HepG2 (cell line): ENCODE measurements at regions not wholly inside any gene's neighbourhood (a gene's known extent, or its start where the extent isn't known, plus 50 kb on each side); places are given as distances from the start of the nearest gene placed in this dataset.

Experiments used
- CBFB ChIP-seq: sonication (generic); formaldehyde crosslinking; IDR thresholded peaks from 2 replicates; pipeline ENCODE4 v1.4.0; 2020; ENCODE audit warnings: missing genetic modification reagents
- CHCHD3 ChIP-seq: sonication (generic); formaldehyde crosslinking; IDR thresholded peaks from 2 replicates; pipeline ENCODE4 v1.8.0; 2022; ENCODE audit warnings: mild to moderate bottlenecking, missing genetic modification reagents, moderate library complexity
- EED ChIP-seq: sonication (generic); formaldehyde crosslinking; IDR thresholded peaks from 2 replicates; pipeline ENCODE4 v1.5.0; 2020; ENCODE audit warnings: mild to moderate bottlenecking, missing genetic modification reagents
- FOXA3 ChIP-seq: IDR thresholded peaks from 2 replicates; pipeline ENCODE4 v1.6.1; 2016; ENCODE audit warnings: missing genetic modification reagents, missing compliant biosample characterization
- GPN1 ChIP-seq: sonication (generic); formaldehyde crosslinking; IDR thresholded peaks from 2 replicates; pipeline ENCODE4 v1.5.1; 2020; ENCODE audit warnings: missing genetic modification reagents, borderline replicate concordance
- GTF3A ChIP-seq: sonication (generic); formaldehyde crosslinking; conservative IDR thresholded peaks from 2 replicates; pipeline ENCODE4 v1.4.0; 2020; ENCODE audit warnings: mild to moderate bottlenecking, missing genetic modification reagents
- HNRNPUL1 ChIP-seq: fragments of 200-400 bp; formaldehyde crosslinking; IDR thresholded peaks from 2 replicates; pipeline ENCODE4 v1.6.1; 2017; ENCODE audit warnings: low read depth, mild to moderate bottlenecking, low read length, moderate library complexity
- MAX ChIP-seq: IDR thresholded peaks from 2 replicates; pipeline ENCODE4 v1.6.1; 2012; ENCODE audit warnings: inconsistent platforms
- NKX3-1 ChIP-seq: sonication (generic); formaldehyde crosslinking; IDR thresholded peaks from 2 replicates; pipeline ENCODE4 v1.5.0; 2020; ENCODE audit warnings: missing genetic modification reagents
- PCBP2 ChIP-seq: fragments of 200-400 bp; formaldehyde crosslinking; optimal IDR thresholded peaks from 2 replicates; pipeline ENCODE3; 2018; ENCODE audit warnings: low read length, low read depth; ENCODE audit not compliant: poor library complexity, severe bottlenecking
- PHF5A ChIP-seq: IDR thresholded peaks from one replicate; pipeline ENCODE4 v1.6.1; 2018; ENCODE audit warnings: low read depth, missing genetic modification reagents; ENCODE audit not compliant: unreplicated experiment
- RNF2 ChIP-seq: fragments of 450-650 bp; conservative IDR thresholded peaks from 2 replicates; pipeline ENCODE4 v1.6.1; 2016; ENCODE audit warnings: low read depth
- STAT5B ChIP-seq: sonication (generic); formaldehyde crosslinking; IDR thresholded peaks from 2 replicates; pipeline ENCODE4 v1.4.0; 2020; ENCODE audit warnings: missing genetic modification reagents
- ZBTB37 ChIP-seq: sonication (generic); formaldehyde crosslinking; IDR thresholded peaks from 2 replicates; pipeline ENCODE4 v1.4.0; 2020; ENCODE audit warnings: mild to moderate bottlenecking, missing genetic modification reagents
- ZFP82 ChIP-seq: sonication (generic); formaldehyde crosslinking; IDR thresholded peaks from 2 replicates; pipeline ENCODE4 v1.5.1; 2020; ENCODE audit warnings: mild to moderate bottlenecking, missing genetic modification reagents, borderline replicate concordance
- ZFP91 ChIP-seq: sonication (generic); formaldehyde crosslinking; IDR thresholded peaks from 2 replicates; pipeline ENCODE4 v1.9.0; 2022; ENCODE audit warnings: missing genetic modification reagents, mild to moderate bottlenecking, borderline replicate concordance
- ZNF12 ChIP-seq: sonication (generic); formaldehyde crosslinking; IDR thresholded peaks from 2 replicates; pipeline ENCODE4 v1.5.0; 2020; ENCODE audit warnings: missing genetic modification reagents
- ZNF33B ChIP-seq: sonication (generic); formaldehyde crosslinking; IDR thresholded peaks from 2 replicates; pipeline ENCODE4 v1.5.1; 2020; ENCODE audit warnings: mild to moderate bottlenecking, missing genetic modification reagents
- ZNF710 ChIP-seq: sonication (generic); formaldehyde crosslinking; IDR thresholded peaks from 2 replicates; pipeline ENCODE4 v1.5.0; 2020; ENCODE audit warnings: mild to moderate bottlenecking, missing genetic modification reagents, borderline replicate concordance
- ZNF737 ChIP-seq: sonication (generic); formaldehyde crosslinking; IDR thresholded peaks from 2 replicates; pipeline ENCODE4 v1.5.0; 2020; ENCODE audit warnings: missing genetic modification reagents, mild to moderate bottlenecking, borderline replicate concordance
- ZNF761 ChIP-seq: sonication (generic); formaldehyde crosslinking; conservative IDR thresholded peaks from 2 replicates; pipeline ENCODE4 v1.4.0; 2020; ENCODE audit warnings: mild to moderate bottlenecking, missing genetic modification reagents
- TF ChIP-seq, protein P1 (sequence below): sonication (generic); formaldehyde crosslinking; IDR thresholded peaks from 2 replicates; pipeline ENCODE4 v1.4.0; 2020; ENCODE audit warnings: missing genetic modification reagents

DNA sequence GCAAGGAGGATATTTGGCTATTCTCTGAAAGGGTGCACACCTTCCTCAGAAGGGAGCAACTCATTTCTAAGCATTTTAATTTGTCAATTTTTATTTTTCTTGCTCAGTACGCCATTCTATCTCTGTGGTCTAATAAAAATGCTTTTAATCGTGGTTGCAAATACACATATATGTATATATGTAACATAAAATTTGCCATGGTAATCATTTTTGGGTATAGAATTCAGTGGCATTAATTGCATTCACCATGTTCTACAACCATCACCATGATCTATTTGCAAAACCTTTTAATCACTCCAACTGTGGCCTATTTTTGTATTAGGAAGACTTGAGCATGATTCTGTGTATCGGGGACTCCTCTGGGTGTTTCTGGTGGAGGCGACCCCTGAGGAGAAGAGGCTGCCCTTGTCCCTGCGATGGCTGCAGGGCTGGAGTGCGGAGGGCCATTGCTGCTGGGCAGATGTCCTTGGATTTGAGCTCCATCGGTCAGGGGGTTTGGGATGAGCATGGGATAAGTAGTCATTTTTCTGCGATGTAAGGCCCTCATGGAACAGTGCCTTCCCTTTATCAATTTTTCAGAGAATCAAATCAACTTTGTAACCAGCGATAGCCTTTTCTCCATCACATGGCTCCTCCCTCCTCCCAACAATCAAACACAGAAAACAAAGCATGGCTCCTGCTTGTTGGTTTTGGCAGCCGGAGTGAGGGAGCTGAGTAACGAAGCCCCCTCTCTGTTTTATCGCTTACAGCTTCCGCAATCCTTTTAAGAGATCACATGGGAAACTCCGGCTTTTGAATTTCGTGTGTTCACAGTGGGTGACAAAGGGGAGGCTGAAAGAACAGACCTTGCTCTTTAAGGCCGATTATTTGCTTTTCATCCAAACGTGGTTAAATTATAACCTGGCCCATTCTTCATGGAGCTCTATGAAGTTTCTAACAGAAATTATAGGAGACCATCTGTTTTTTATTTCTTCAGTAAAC lies 187.3 kb downstream of the TENT4A start (continued):
- TF ChIP-seq, protein P1, sequence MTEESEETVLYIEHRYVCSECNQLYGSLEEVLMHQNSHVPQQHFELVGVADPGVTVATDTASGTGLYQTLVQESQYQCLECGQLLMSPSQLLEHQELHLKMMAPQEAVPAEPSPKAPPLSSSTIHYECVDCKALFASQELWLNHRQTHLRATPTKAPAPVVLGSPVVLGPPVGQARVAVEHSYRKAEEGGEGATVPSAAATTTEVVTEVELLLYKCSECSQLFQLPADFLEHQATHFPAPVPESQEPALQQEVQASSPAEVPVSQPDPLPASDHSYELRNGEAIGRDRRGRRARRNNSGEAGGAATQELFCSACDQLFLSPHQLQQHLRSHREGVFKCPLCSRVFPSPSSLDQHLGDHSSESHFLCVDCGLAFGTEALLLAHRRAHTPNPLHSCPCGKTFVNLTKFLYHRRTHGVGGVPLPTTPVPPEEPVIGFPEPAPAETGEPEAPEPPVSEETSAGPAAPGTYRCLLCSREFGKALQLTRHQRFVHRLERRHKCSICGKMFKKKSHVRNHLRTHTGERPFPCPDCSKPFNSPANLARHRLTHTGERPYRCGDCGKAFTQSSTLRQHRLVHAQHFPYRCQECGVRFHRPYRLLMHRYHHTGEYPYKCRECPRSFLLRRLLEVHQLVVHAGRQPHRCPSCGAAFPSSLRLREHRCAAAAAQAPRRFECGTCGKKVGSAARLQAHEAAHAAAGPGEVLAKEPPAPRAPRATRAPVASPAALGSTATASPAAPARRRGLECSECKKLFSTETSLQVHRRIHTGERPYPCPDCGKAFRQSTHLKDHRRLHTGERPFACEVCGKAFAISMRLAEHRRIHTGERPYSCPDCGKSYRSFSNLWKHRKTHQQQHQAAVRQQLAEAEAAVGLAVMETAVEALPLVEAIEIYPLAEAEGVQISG (CRISPR knock-in tag) = peak; percentile 70
- no peak for TF ChIP-seq CBFB (CRISPR knock-in tag)
- TF ChIP-seq RNF2 = 0 out of 2 replicates have a peak, but pooled peaks have one; percentile 39
- no peak for TF ChIP-seq ZNF33B (CRISPR knock-in tag)
- no peak for TF ChIP-seq ZBTB37 (CRISPR knock-in tag)
- no peak for TF ChIP-seq ZFP82 (CRISPR knock-in tag)
- TF ChIP-seq CHCHD3 (CRISPR knock-in tag) = no peak
- TF ChIP-seq PCBP2 = no peak
- TF ChIP-seq EED (CRISPR knock-in tag) = no peak
- no peak for TF ChIP-seq ZNF761 (CRISPR knock-in tag)
- TF ChIP-seq NKX3-1 (CRISPR knock-in tag) = no peak
- no peak for TF ChIP-seq ZNF12 (CRISPR knock-in tag)
- no peak for TF ChIP-seq GPN1 (CRISPR knock-in tag)
- no peak for TF ChIP-seq GTF3A (CRISPR knock-in tag)
- peak; percentile 80 for TF ChIP-seq FOXA3
- TF ChIP-seq STAT5B (CRISPR knock-in tag) = no peak
- TF ChIP-seq ZNF710 (CRISPR knock-in tag) = peak; percentile 60; the same call in 1 of the 2 replicates
- no peak for TF ChIP-seq ZNF737 (CRISPR knock-in tag)
- TF ChIP-seq HNRNPUL1 = peak; percentile 52; the same call in 1 of the 2 replicates
- no peak; the same call in 1 of the 2 replicates for TF ChIP-seq MAX
- peak; percentile 52 for TF ChIP-seq PHF5A (CRISPR knock-in tag)
- TF ChIP-seq ZFP91 (CRISPR knock-in tag) = peak; percentile 54
